ENCODE measurements at regions not wholly inside any gene's neighbourhood (a gene's known extent, or its start where the extent isn't known, plus 50 kb on each side); places are given as distances from the start of the nearest gene placed in this dataset.
"Not testable (repeated sequence)": the region's sequence is repeated elsewhere in the genome, so short reads cannot be mapped to it uniquely, and the experiment has no call there.

DNA sequence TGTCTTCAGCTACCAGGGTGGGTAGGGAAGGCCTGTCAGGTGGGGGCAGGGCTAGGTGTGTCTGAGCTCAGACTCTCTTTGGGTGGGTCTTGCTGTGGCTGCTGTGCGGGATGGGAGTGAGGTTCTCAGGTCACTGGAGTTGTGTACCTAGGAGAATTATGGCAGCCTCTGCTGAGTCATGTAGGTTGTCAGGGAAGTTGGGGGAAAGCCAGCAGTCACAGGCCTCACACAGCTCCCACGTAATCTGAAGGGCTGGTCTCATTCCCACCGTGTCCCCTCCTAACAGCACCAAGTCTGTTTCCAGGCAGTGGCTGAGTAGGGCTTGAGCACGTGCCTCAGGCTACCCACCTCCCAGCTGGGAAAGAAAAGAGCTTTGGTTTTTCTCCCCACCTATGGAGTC is 67.0 kb downstream of the CHCHD4 start:
- DNase-seq = no peak

DNA sequence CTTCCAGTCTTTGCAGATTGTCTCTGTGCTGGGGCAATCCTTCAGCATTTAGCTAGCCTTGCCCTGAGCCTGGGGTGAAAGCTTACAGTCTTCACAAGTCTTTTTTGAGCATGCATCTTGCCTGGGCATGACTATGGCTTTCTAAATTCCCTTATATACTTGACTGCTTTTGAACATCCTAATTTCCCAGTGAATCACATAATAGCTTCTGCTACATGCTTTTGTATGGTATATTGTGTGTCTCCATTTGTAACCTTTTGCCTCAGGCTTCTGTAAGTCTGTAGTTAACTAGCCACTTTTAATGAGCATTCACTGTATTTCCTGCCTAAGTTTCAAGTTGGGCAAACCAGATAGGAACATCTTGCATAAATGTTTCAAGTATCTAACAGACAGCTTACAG is 76.8 kb downstream of the CHCHD4 start:
- DNase-seq = no peak

DNA sequence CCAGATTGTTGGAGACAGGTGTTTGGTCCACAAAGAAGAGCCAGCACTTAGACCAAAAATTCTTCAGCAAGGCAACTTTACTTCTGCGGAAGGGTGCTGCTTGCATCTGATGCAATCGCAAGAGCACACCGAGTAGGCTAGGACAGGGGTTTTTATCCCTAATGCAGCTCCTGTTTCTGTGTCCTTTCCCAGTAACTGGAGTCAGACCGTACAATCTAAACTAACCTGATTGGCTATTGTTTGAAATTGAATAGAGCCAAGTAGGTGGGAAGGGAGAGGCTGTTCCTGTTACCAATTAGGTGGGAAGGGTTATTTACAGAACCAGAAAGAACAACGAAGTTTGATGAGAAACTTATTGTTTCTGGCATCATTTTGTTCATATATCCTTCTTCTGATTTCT is 77.6 kb downstream of the CHCHD4 start:
- DNase-seq = no peak

DNA sequence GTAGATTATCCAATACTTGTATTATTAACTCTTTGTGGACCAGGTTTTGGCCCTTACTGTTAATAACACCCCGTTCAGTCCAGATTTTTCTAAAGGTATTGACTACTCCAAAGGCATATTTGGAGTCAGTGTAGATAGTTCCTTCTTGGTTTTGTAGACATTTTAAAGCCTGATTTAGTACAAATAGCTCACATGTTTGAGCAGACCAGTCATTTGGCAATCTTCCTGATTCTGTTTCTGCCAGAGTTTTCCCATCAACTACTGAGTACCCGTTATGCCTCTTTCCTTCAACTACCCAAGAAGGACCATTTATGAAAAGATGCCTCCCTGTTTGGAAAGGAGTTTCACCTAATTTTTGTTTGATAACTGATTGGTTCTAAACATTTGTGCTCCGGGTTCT is 82.0 kb downstream of the CHCHD4 start:
- DNase-seq = no peak

DNA sequence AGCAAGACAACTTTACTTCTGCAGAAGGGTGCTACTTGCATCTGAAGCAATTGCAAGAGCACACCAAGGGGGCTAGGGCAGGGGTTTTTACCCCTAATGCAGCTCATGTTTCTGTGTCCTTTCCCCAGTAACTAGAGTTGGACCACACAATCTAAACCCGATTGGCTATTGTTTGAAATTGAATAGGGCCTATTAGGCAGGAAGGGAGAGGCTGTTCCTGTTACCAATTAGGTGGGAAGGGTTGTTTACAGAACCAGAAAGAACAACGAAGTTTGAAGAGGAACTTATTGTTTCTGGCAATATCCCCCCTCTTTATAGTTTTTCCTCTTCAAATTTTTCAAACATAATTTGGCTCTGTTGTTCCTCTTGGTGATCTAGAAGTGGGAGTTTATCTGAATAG is 85.5 kb downstream of the CHCHD4 start:
- no peak for DNase-seq

DNA sequence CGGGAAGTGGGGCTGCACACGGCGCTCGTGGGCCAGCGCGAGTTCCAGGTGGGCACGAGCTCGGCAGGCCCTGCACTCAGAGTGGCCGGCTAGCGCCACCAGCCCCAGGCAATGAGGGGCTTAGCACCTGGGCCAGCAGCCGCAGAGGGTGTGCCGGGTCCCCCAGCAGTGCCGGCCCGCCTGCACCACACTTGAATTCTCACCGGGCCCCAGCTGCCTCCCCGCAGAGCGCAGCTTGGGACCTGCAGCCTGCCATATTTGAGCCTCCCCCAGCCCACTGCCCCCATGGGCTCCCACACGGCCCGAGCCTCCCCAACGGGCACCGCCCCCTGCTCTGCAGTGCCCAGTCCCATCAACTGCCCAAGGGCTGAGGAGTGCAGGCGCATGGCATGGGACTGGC is 87.5 kb downstream of the CHCHD4 start:
- no peak for DNase-seq

DNA sequence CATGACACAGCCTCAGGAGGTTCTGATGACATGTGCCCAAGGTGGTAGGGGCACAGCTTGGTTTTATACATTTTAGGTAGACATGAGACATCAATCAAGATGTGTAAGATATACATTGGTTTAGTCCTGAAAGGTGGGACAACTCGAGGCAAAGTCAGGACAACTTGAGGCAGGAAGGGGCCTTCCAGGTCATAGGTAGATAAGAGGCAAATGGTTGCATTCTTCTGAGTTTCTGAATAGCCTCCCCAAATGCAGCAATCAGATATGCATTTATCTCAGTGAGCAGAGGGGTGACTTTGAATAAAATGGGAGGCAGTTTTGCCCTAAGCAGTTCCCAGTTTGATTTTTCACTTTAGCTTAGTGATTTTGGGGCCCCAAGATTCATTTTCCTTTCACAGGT is 91.6 kb downstream of the CHCHD4 start:
- DNase-seq = no peak

DNA sequence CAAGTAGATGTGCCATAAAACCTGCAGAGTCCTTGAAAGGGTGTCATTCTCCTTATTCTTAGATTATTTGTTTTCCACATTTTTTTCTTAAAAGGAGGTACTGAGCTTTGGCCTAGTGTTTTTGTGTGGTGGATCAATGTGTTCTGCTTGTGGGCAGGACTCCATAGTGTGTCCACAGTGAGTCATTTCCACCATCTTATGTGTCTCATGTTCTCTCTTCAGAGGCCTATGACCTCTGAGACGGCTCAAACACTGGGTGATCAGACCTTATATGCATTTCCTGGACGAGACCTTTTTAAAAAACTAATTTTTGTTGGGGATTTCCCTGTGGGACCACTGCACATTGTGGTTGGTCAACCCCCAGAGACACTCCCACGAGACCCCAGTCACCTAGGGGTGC is 93.4 kb downstream of the CHCHD4 start:
- DNase-seq = no peak

DNA sequence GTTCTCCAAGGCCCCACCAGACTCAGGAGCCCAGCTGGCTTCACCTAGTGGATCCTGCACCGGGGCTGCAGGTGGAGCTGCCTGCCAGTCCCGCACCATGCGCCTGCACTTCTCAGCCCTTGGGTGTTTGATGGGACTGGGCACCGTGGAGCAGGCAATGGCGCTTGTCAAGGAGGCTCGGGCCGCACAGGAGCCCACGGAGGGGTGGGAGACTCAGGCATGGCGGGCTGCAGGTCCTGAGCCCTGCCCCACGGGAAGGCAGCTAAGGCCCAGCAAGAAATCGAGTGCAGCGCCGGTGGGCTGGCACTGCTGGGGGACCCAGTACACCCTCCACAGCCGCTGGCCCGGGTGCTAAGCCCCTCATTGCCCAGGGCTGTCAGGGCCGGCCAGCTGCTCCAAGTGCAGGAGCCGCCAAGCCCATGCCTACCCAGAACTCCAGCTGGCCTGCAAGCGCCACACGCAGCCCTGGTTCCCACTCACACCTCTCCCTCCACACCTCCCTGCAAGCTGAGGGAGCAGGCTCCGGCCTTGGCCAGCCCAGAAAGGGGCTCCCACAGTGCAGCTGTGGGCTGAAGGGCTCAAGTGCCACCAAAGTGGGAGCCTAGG is 95.2 kb downstream of the CHCHD4 start:
- DNase-seq = not testable (repeated sequence)

DNA sequence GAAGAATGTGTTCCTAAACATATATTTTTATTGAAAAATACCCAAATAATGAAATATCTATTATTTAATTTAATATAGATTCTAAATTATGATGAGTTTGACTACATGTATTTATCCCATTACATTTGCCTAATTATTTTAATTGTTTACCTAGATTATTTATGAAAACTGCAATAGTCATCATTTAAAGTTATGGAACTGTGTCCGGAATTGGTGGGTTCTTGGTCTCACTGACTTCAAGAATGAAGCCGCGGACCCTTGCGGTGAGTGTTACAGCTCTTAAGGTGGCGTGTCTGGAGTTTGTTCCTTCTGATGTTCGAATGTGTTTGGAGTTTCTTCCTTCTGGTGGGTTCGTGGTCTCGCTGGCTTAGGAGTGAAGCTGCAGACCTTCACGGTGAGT is 96.5 kb downstream of the CHCHD4 start:
- not testable (repeated sequence) for DNase-seq

DNA sequence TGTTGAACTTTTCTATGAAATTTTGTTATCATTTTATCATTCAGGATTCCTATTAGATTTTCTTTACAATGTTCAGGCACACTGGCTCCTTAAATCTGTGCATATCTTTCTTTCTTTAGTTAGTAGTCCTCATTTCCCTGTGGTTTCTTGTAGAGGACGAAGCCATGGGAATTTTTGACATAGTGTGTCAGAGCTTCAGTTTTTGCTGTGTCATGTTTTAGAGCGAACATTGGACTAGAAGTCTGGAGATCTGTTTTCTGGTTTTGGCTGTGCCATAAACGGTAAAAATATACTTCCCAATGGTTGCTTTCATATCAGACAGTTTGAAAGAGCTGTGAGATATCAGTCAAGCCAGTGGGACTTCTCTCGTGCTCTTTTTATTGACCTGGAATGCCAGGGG is 105.2 kb downstream of the CHCHD4 start:
- no peak for DNase-seq

DNA sequence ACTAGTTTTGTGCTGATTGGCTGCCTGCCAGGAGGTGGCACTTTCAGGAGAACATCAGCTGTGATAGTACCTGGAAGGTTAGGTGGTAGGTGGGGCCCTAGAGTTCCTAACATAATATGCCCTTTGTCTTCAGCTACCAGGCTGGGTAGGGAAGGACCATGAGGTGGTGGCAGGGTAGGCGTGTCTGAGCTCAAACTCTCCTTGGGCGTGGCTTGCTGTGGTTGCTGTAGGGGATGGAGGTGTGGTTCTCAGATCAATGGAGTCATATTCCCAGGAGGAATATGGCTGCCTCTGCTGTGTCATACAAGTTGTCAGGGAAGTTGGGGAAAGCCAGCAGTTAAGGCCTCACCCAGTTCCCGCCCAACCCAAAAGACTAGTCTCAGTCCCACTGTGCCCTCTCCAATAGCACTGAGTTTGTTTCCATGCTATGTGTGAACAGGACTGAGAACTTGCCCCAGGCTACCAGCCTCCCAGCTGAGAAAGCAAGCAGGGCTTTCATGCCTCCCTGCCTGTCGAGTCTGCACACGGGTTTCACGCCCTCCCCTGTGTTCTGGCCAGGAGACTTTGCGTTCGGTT is 107.7 kb downstream of the CHCHD4 start:
- no peak for DNase-seq

DNA sequence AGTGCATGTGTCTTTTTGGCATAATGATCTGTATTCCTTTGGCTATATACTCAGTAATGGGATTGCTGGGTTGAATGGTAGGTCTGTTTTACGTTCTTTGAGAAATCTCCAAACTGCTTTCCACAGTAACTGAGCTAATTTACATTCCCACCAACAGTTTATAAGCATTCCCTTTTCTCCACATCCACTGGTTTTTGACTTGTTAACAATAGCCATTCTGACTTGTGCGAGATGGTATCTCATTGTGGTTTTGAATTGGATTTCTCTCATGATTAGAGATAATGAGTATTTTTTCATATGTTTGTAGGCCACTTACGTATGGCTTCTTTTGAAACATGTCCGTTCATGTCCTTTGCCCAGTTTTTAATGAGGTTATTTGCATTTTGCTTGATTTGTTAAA is 117.7 kb downstream of the CHCHD4 start:
- no peak for DNase-seq

DNA sequence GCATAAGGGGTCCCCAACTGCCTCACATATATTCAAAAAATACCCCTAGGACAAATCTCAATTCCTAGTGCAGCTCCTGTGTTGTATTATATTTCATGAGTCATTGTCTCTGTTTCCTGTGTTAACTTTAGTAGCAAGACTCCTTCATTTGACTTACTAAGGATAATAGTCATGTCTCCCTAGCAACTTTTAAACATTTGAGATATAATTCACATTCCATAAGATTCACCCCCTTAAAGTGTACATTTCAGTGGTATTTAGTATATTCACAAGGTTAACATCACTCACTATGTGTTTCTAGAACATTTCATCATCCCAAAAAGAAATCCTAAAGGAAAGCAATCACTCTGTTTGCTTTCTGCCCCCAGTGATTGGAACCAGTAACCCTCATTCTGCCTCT is 121.3 kb upstream of the WNT7A start:
- DNase-seq = no peak

DNA sequence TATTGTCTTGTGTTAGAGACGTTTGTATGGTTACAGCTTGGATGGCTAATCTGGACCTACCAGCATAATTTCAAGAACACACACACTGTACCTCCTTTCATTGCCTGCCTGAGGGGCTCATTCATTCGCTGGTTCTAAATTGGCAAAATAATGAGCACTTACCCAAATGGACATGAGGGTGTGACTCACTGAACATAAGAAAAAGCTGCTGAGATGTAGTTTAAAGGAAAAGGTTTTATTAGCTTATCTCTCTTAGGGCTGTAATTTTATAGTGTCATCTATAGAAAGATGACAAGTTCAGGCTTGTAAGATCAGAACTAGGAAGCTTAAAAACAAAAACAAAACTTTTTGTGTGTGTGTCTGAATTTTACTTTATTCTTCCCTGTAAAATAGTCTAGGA is 120.7 kb upstream of the WNT7A start:
- no peak for DNase-seq

DNA sequence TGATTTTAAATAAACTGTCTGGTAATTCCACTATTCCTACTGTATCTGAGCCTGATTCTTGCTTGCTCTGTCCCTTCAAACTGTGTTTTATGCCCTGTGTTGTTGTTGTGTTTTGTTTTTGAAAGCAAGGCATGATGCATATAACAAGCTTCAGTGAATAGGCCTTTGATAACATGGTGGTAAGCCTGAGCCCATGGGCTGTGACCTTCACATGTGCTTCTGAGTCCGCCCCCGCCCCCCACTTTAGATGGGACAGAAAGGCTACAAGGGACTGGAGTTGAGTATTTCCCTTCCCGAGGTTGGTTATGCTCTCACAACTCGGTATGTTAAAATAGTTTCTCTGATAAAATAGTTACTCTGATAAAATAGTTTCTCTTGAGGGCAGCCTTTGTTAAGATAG is 119.0 kb upstream of the WNT7A start:
- no peak for DNase-seq

DNA sequence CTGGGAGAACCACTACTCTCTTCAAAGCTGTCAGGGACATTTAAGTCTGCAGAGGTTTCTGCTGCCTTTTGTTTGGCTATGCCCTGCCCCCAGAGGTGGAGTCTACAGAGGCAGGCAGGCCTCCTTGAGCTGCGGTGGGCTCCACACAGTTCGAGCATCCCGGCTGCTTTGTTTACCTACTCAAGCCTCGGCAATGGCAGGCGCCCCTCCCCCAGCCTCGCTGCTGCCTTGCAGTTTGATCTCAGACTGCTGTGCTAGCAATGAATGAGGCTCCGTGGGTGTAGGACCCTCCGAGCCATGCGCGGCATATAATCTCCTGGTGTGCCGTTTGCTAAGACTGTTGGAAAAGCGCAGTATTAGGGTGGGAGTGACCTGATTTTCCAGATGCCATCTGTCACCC is 115.3 kb upstream of the WNT7A start:
- not testable (repeated sequence) for DNase-seq

DNA sequence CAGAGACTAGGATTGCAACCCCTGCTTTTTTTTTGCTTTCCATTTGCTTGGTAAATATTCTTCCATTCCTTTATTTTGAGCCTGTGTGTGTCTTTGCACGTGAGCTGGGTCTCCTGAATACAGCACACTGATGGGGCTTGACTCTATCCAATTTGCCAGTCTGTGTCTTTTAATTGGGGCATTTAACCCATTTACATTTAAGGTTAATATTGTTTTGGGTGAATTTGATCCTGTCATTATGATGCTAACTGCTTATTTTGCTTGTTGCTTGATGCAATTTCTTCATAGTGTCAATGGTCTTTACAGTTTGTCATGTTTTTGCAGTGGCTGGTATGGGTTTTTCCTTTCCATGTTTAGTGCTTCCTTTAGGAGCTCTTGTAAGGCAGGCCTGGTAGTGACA is 109.1 kb upstream of the WNT7A start:
- DNase-seq = not testable (repeated sequence)

DNA sequence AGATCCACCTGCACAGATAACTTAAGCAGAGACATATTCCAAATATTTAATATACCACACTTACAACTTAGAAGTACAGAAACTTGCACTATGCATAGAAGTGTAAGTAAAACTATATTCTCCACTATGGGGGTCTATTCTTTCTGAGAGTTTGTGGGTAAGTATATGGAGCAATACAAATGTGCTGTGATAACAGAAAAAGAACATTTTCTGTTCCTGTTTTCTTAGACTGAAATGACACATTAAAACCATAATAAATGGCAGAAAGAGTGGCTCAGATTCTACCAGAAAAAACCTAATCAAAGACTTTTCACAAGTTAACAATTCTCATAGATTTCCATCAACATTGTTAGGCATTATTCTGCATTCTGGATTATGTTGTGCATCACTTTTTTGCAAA is 96.6 kb upstream of the WNT7A start:
- DNase-seq = no peak

DNA sequence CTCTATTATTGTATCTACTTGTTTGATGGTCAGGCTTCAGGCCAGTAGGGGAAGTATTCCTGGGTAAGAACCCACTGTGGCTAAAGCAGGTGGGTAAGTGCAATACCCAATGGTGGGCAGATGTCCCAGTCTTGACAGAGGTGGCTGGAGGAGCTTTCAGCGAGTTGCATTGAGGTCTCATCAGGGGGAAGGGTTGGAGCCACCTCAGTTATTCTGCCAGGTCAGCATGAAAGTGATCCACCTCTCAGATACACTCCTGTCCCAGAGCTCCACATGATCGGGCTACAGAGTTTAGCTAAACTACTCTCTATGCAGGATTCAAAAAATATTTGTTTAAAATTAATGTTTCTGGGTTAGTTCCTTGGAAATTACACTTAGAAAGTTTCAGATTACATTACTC is 95.8 kb upstream of the WNT7A start:
- no peak for DNase-seq

DNA sequence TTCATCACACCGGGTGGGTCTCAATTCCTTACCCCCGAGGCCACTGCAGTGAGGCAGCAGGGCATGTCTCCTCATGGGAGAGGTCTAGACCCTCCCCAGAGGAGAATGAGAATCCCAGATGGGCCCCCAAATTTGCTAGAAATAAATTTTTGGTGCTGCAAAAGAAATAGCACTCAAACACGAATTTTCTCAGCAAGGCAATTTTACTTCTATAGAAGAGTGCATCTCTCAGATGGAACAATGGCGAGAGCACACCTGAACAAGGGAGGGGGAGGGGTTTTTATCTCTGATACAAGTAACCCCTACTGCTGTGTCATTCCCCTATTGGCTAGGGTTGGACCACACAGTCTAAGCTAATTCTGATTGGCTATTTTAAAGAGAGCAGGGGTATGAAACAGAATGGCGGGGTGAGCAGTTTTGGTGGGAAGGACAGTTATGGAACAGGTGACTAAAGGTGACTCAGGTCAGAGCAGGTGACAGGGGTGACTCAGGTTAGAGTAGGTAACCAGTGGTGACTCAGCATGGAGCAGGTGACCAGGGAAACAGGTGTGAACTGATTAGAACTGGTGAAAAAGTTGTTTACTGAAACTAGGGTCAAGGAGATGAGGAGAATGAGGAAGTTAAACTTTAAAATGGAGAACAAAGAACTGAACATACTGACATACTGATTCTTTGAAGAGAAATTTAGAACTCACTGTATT is 93.0 kb upstream of the WNT7A start:
- DNase-seq = no peak

DNA sequence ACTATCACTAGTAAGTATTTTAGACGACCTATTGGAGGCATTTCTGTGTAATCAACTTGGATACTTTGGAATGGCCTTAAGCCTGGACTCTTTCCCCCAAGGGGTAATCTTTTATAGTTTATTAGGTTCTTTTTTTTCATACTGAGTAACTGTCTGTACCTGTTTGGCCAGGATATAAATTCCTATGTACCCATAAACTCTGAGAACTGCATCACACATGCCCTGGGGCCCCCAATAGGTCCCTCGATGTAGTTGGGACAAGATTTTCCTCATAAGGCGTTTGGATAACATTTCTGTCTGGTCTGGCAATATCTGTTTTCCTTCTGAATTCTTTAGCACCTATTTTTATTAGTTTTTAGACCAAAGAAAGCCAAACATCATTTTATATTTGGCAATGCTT is 86.4 kb upstream of the WNT7A start:
- no peak for DNase-seq

DNA sequence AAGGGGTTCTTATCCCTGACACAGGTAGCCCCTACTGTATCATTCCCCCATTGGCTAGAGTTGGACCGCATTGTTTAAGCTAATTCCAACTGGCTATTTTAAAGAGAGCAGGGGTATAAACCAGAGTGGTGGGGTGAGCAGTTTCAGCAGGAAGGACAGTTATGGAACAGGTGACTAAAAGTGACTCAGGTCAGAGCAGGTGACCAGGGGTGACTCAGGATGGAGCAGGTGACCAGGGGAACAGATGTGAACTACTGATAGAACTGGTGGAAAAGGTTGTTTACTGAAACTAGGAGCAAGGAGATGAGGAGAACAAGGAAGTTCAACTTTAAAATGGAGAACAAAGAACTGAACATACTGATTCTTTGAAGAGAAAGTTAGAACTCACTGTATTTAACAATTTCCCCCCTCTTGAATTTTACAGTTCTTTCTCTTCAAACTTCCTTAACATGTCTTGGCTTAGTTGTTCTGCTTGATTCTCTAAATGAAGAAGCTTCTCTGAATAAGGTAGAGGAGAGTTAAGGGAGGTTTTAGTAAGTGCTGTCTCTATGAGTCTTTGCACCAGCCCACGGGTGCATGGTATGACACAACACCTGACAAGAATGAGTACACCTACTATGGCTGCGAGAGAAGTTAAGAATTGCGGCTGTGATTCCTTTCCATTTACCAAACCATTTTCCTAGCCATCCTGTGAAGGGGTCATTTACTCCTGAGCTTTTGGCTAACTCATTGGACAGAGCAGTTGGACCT is 83.4 kb upstream of the WNT7A start:
- no peak for DNase-seq
